ENCODE measurements at regions not wholly inside any gene's neighbourhood (a gene's known extent, or its start where the extent isn't known, plus 50 kb on each side); places are given as distances from the start of the nearest gene placed in this dataset.

- TF ChIP-seq CTCF (IDR thresholded peaks at IDR 0.05; ENCODE audit: insufficient read depth, low read depth, low read length) (no peak), EZH2 (IDR thresholded peaks at IDR 0.05; ENCODE audit: insufficient read depth, low read length) (no peak)
These were observed 151.9 kb upstream of the CWC22 start for GRCh38 chr2:180158961-180159360.

All from astrocyte (in vitro differentiated cells and primary cell).